Muscle layer of duodenum (tissue), 2 donors: ENCODE measurements at regions not wholly inside any gene's neighbourhood (a gene's known extent, or its start where the extent isn't known, plus 50 kb on each side); places are given as distances from the start of the nearest gene placed in this dataset.

Source experiments
- H3K27ac ChIP-seq: one replicate; pipeline ENCODE4 v1.7.0; 2013; ENCODE audit warnings: mild to moderate bottlenecking, low read length
- H3K27me3 ChIP-seq: one replicate; pipeline ENCODE4 v1.7.0; 2013; ENCODE audit warnings: low read depth, mild to moderate bottlenecking, control low read depth, low read length
- H3K36me3 ChIP-seq, 2 donors: one replicate each; pipeline ENCODE4 v1.7.0; 2013; ENCODE audit warnings: low read length in 2 of 2, control low read depth in 1 of 2, mild to moderate bottlenecking in 1 of 2; ENCODE audit not compliant: insufficient read depth in 2 of 2, control insufficient read depth in 1 of 2
- H3K4me1 ChIP-seq, 2 donors: one replicate each; pipeline ENCODE4 v1.7.0; 2013; ENCODE audit warnings: low read length in 2 of 2, mild to moderate bottlenecking in 2 of 2, control low read depth in 1 of 2, moderate library complexity in 1 of 2; ENCODE audit not compliant: insufficient read depth in 2 of 2, control insufficient read depth in 1 of 2
- H3K4me3 ChIP-seq, 2 donors: one replicate each; pipeline ENCODE4 v1.7.0; 2013; ENCODE audit warnings: low read length in 2 of 2, low read depth in 1 of 2, mild to moderate bottlenecking in 1 of 2
- H3K9me3 ChIP-seq, 2 donors: one replicate each; pipeline ENCODE4 v1.7.0; 2013; ENCODE audit warnings: low read length in 2 of 2, control low read depth in 1 of 2, mild to moderate bottlenecking in 1 of 2; ENCODE audit not compliant: control insufficient read depth in 1 of 2
- donor health status: healthy.

GRCh38 chr20:11323816-11324215 lies 593.9 kb upstream of the BTBD3 start:
- H3K27ac ChIP-seq, result no peak overlapping the region
- H3K4me1 ChIP-seq, result no peaks in the 10 kb centered on the region
- H3K27me3 ChIP-seq, result no peaks in the 10 kb centered on the region
- H3K9me3 ChIP-seq, result no peaks in the 10 kb centered on the region
- H3K4me3 ChIP-seq, result no peak overlapping the region
- H3K36me3 ChIP-seq, result no peaks in the 10 kb centered on the region

- no peaks in the 10 kb centered on the region for H3K36me3 ChIP-seq
- H3K4me3 ChIP-seq, result no peak overlapping the region
- no peak overlapping the region for H3K27ac ChIP-seq
- no peaks in the 10 kb centered on the region for H3K4me1 ChIP-seq
- no peaks in the 10 kb centered on the region for H3K27me3 ChIP-seq
- no peaks in the 10 kb centered on the region for H3K9me3 ChIP-seq
These were observed 592.7 kb upstream of the BTBD3 start for GRCh38 chr20:11324990-11325389.

GRCh38 chr20:11328839-11329238 lies 588.9 kb upstream of the BTBD3 start:
- Histone ChIP-seq H3K27ac (no peak overlapping the region), H3K27me3 (no peaks in the 10 kb centered on the region), H3K9me3 (no peaks in the 10 kb centered on the region), H3K36me3 (no peaks in the 10 kb centered on the region), H3K4me3 (no peak overlapping the region), H3K4me1 (no peaks in the 10 kb centered on the region)

GRCh38 chr20:11329271-11329670 lies 588.4 kb upstream of the BTBD3 start:
- no peaks in the 10 kb centered on the region for H3K4me1 ChIP-seq
- H3K27ac ChIP-seq, result no peak overlapping the region
- H3K36me3 ChIP-seq, result no peaks in the 10 kb centered on the region
- no peaks in the 10 kb centered on the region for H3K27me3 ChIP-seq
- no peaks in the 10 kb centered on the region for H3K9me3 ChIP-seq
- H3K4me3 ChIP-seq, result no peak overlapping the region

- H3K27me3 ChIP-seq, result no peaks in the 10 kb centered on the region
- H3K9me3 ChIP-seq, result no peaks in the 10 kb centered on the region
- no peak overlapping the region for H3K4me3 ChIP-seq
- no peaks in the 10 kb centered on the region for H3K36me3 ChIP-seq
- no peaks in the 10 kb centered on the region for H3K4me1 ChIP-seq
- no peak overlapping the region for H3K27ac ChIP-seq
These were observed 586.6 kb upstream of the BTBD3 start for GRCh38 chr20:11331096-11331495.

- no peak overlapping the region for H3K4me3 ChIP-seq
- no peaks in the 10 kb centered on the region for H3K9me3 ChIP-seq
- no peaks in the 10 kb centered on the region for H3K36me3 ChIP-seq
- H3K27ac ChIP-seq, result no peak overlapping the region
- no peaks in the 10 kb centered on the region for H3K4me1 ChIP-seq
- no peaks in the 10 kb centered on the region for H3K27me3 ChIP-seq
These were observed 585.3 kb upstream of the BTBD3 start for GRCh38 chr20:11332381-11332780.

- no peaks in the 10 kb centered on the region for H3K9me3 ChIP-seq
- no peaks in the 10 kb centered on the region for H3K27me3 ChIP-seq
- H3K4me1 ChIP-seq, result no peaks in the 10 kb centered on the region
- no peaks in the 10 kb centered on the region for H3K36me3 ChIP-seq
- no peak overlapping the region for H3K27ac ChIP-seq
- H3K4me3 ChIP-seq, result no peak overlapping the region
These were observed 584.1 kb upstream of the BTBD3 start for GRCh38 chr20:11333634-11334033.

GRCh38 chr20:11337361-11338130 lies 580.1 kb upstream of the BTBD3 start:
- no peaks in the 10 kb centered on the region for H3K4me1 ChIP-seq
- no peak overlapping the region for H3K4me3 ChIP-seq
- no peaks in the 10 kb centered on the region for H3K9me3 ChIP-seq
- H3K36me3 ChIP-seq, result no peaks in the 10 kb centered on the region
- H3K27ac ChIP-seq, result no peak overlapping the region
- no peaks in the 10 kb centered on the region for H3K27me3 ChIP-seq

- Histone ChIP-seq H3K4me1 (no peaks in the 10 kb centered on the region), H3K36me3 (no peaks in the 10 kb centered on the region), H3K27me3 (no peaks in the 10 kb centered on the region), H3K4me3 (no peak overlapping the region), H3K27ac (no peak overlapping the region), H3K9me3 (no peaks in the 10 kb centered on the region)
These were observed 579.0 kb upstream of the BTBD3 start for GRCh38 chr20:11338496-11339306.

GRCh38 chr20:11344939-11345338 lies 572.8 kb upstream of the BTBD3 start:
- no peak overlapping the region for H3K4me3 ChIP-seq
- H3K4me1 ChIP-seq, result no peaks in the 10 kb centered on the region
- no peaks in the 10 kb centered on the region for H3K36me3 ChIP-seq
- H3K9me3 ChIP-seq, result no peaks in the 10 kb centered on the region
- no peaks in the 10 kb centered on the region for H3K27me3 ChIP-seq
- no peak overlapping the region for H3K27ac ChIP-seq

GRCh38 chr20:11347738-11348137 lies 570.0 kb upstream of the BTBD3 start:
- Histone ChIP-seq H3K9me3 (no peaks in the 10 kb centered on the region), H3K27ac (no peak overlapping the region), H3K36me3 (no peaks in the 10 kb centered on the region), H3K27me3 (no peaks in the 10 kb centered on the region), H3K4me1 (peaks cover 0 to 3% of the 10 kb centered on the region in 2 donors), H3K4me3 (no peak overlapping the region)
